Right lobe of liver (tissue), 6 donors: ENCODE measurements at regions not wholly inside any gene's neighbourhood (a gene's known extent, or its start where the extent isn't known, plus 50 kb on each side); places are given as distances from the start of the nearest gene placed in this dataset.

ENCODE experiments used
- ATAC-seq, 4 donors: fragments of 200-7000 bp; cut with Tn5 transposase; one replicate each; pipeline ENCODE4 v1.9.1; 2020; ENCODE audit warnings: mild to moderate bottlenecking in 4 of 4, moderate library complexity in 4 of 4
- DNase-seq, 3 donors: peaks; one replicate each; pipeline ENCODE4 v3.0.0-alpha.2; 2020
- H3K27ac ChIP-seq, 3 donors: fragments of 200-600 bp; one replicate each; pipeline ENCODE4 v1.8.0; 2022
- H3K27me3 ChIP-seq, 2 donors: fragments of 200-600 bp; one replicate each; pipeline ENCODE4 v1.8.0; 2022
- H3K36me3 ChIP-seq, 4 donors: fragments of 200-600 bp; sonication (generic) in 1 of 4; one replicate each; pipeline versions ENCODE4 v1.5.1 to v1.8.0; 2017 to 2022; ENCODE audit warnings: control low read depth in 1 of 4
- H3K4me1 ChIP-seq, 4 donors: fragments of 200-600 bp; sonication (generic) in 1 of 4; one replicate each; pipeline versions ENCODE4 v1.5.1 to v1.8.0; 2017 to 2022; ENCODE audit warnings: control low read depth in 1 of 4
- H3K4me3 ChIP-seq, 3 donors: fragments of 200-600 bp; one replicate each; pipeline ENCODE4 v1.8.0; 2022
- H3K9me3 ChIP-seq, 4 donors: fragments of 200-600 bp; sonication (generic) in 1 of 4; one replicate each; pipeline versions ENCODE4 v1.5.1 to v1.8.0; 2017 to 2022; ENCODE audit warnings: control low read depth in 1 of 4
- CTCF ChIP-seq, 4 donors: fragments of 200-600 bp in 3 of 4; fragments of 450-650 bp in 1 of 4; IDR thresholded peaks; one replicate each; pipeline versions ENCODE4 v1.5.1 to v1.8.0; 2016 to 2022; ENCODE audit warnings: antibody characterized with exemption in 4 of 4, mild to moderate bottlenecking in 2 of 4
- POLR2A ChIP-seq: fragments of 450-650 bp; IDR thresholded peaks from one replicate; pipeline ENCODE4 v1.6.1; 2017; ENCODE audit warnings: antibody characterized with exemption, mild to moderate bottlenecking
- WGBS: methylation state at CpG from one replicate; pipeline ENCODE4 v1.1.6; 2018; ENCODE audit warnings: low coverage, low lambda C conversion rate; ENCODE audit not compliant: insufficient coverage; ENCODE audit errors: missing lambda C conversion rate; 5-methylcytosine and 5-hydroxymethylcytosine counted together
- intact Hi-C, 2 donors: fragments of 100-400 bp; cut with DNase I; formaldehyde crosslinking; loops; one replicate each; pipeline versions ENCODE4 v1.11.2 to v1.14.1; 2022
- donor health status: DM: no; HTN: yes; CAD: no.
- donor health status: DM: no; HTN: no; CAD: no.
- donor health status: DM: no; HTN: no; CAD: no.
- donor health status: DM: no; HTN: yes; CAD: no.
- donor health status: DM: no; HTN: yes; CAD: no.

- no peaks in the 10 kb centered on the region for H3K36me3 ChIP-seq
- H3K9me3 ChIP-seq = no peaks in the 10 kb centered on the region
- no peak overlapping the region for H3K4me3 ChIP-seq
- no peaks in the 10 kb centered on the region for H3K4me1 ChIP-seq
- no peak overlapping the region for H3K27ac ChIP-seq
- no peak for ATAC-seq
- no peaks in the 10 kb centered on the region for H3K27me3 ChIP-seq
- intact Hi-C loops = no loop called here
- TF ChIP-seq POLR2A = no peak
- no peak for TF ChIP-seq CTCF (IDR thresholded peaks at IDR 0.05)
- no peak for DNase-seq
Observed at GRCh38 chr5:33273985-33274384, 166.8 kb upstream of the TARS1 start.

- Histone ChIP-seq H3K27ac (no peak overlapping the region), H3K9me3 (no peaks in the 10 kb centered on the region), H3K4me1 (no peaks in the 10 kb centered on the region), H3K27me3 (no peaks in the 10 kb centered on the region), H3K4me3 (no peak overlapping the region), H3K36me3 (no peaks in the 10 kb centered on the region)
- intact Hi-C loops = no loop called here
- DNase-seq (no peak), ATAC-seq (no peak)
- 49% methylated on average over 3 of the region's 3 CpGs for WGBS
- TF ChIP-seq CTCF (IDR thresholded peaks at IDR 0.05) (no peak), POLR2A (no peak)
Observed at GRCh38 chr5:33275391-33275790, 165.4 kb upstream of the TARS1 start.

- H3K9me3 ChIP-seq = no peaks in the 10 kb centered on the region
- no peaks in the 10 kb centered on the region for H3K4me1 ChIP-seq
- ATAC-seq = no peak
- H3K27me3 ChIP-seq = no peaks in the 10 kb centered on the region
- H3K36me3 ChIP-seq = no peaks in the 10 kb centered on the region
- DNase-seq = no peak
- no peak overlapping the region for H3K4me3 ChIP-seq
- WGBS = 55% methylated on average over 5 of the region's 5 CpGs
- H3K27ac ChIP-seq = no peak overlapping the region
- TF ChIP-seq CTCF (IDR thresholded peaks at IDR 0.05) = no peak
- TF ChIP-seq POLR2A = no peak
- intact Hi-C loops = no loop called here
Observed at GRCh38 chr5:33275921-33276627, 164.7 kb upstream of the TARS1 start.

- Histone ChIP-seq H3K36me3 (no peaks in the 10 kb centered on the region), H3K9me3 (no peaks in the 10 kb centered on the region), H3K4me3 (no peak overlapping the region), H3K27ac (no peak overlapping the region), H3K27me3 (no peaks in the 10 kb centered on the region), H3K4me1 (no peaks in the 10 kb centered on the region)
- intact Hi-C loops = no loop called here
- no peak for ATAC-seq
- no peak for DNase-seq
- TF ChIP-seq POLR2A (no peak), CTCF (IDR thresholded peaks at IDR 0.05) (no peak)
- WGBS = 59% methylated on average over 2 of the region's 2 CpGs
Observed at GRCh38 chr5:33276628-33276950, 164.2 kb upstream of the TARS1 start.
